ENCODE measurements at regions not wholly inside any gene's neighbourhood (a gene's known extent, or its start where the extent isn't known, plus 50 kb on each side); places are given as distances from the start of the nearest gene placed in this dataset.

DNA sequence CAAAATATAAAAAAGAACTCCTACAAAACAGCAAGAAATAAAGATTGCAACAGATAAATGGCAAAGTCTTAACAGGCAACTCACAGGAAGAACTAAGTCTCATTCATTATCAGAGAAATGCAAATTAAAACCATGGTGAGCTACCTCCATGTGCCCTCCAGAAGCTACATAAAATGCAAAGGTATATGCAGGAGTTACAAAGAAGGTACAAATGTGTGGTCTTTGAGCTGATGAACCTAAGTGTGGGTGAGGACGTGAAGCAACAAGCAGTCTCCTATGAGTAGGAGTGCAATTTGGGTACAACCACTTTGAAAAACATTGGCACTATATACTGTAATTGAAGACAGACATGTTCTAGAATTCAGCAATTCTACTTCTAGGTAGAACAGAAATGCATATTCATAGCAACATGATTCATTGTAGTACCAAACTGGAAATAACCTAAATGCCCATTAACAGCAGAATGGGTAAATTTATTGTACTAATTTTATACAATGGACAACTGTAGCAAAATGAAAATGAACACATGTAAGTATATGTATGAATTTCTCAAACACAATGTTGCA, 61.6 kb upstream of the KCNMA1 start:
- POLR2A ChIA-PET = no interaction called here
- no peak for DNase-seq
- Mint-ChIP-seq H3K4me1 (no peaks in the 10 kb centered on the region), H3K27ac (no peak overlapping the region), H3K9me3 (no peaks in the 10 kb centered on the region), H3K27me3 (peaks cover 26% of the 10 kb centered on the region), H3K36me3 (ENCODE audit: low read depth) (no peaks in the 10 kb centered on the region), H3K4me3 (no peak overlapping the region)
- CTCF ChIA-PET = interaction anchor here (0.7 to 1.8 kb wide), 2 partner anchors 13 to 18 kb away, joined by 3 to 6 read pairs; no protein-coding TSS in a partner anchor

DNA sequence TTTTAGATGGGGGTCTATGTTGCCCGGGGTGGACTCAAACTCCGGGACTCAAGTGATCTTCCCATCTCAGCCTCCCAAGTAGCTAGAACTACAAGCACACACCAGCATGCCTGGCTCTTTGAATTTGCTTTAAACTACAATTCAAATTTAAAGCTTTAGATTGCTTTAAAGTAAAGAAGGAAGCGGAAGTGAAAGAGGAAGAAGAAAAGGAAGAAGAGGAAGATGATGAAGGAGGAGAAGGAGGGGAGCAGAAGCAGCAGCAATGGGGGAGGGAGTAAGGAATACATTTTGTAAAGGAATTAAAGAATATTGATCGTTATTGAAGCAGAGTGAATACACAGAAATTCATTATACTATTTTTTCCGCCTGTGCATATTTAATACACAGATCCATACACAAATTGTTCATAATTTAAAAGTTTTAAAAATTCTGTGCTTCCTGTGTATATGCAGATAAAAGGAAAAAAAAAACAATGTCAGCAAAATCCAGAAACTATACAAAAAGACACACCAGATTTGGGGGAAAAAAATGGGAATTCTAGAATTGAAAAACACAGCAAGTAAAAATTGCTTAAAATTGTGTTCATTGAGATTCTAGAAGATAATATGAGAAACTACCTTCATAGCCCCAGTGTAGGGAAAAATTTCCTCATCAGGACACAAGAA, 60.8 kb upstream of the KCNMA1 start:
- Mint-ChIP-seq H3K9me3 (no peaks in the 10 kb centered on the region), H3K4me1 (no peaks in the 10 kb centered on the region), H3K27me3 (peaks cover 28% of the 10 kb centered on the region), H3K27ac (no peak overlapping the region), H3K36me3 (ENCODE audit: low read depth) (no peaks in the 10 kb centered on the region), H3K4me3 (no peak overlapping the region)
- no peak for DNase-seq
- ChIA-PET CTCF (interaction anchor here (0.7 to 1.8 kb wide), 2 partner anchors 13 to 19 kb away, joined by 3 to 6 read pairs; no protein-coding TSS in a partner anchor), POLR2A (no interaction called here)

DNA sequence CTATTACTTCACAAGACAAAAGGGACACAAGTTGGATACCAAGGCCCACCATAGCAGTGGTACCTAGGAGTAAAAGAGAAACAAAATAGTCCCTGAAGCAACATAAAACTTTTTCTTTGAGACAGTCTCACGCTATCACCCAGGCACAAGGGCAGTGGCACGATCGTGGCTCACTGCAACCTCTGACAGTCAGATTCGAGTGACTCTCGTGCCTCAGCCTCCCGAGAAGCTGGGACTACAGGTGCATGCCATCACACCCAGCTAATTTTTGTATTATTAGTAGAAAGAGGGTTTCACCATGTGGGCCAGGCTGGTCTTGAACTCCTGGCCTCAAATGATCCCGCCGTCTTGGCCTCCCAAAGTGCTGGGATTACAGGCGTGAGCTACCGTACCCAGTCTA, 59.0 kb upstream of the KCNMA1 start:
- Mint-ChIP-seq H3K4me1 (no peaks in the 10 kb centered on the region), H3K9me3 (no peaks in the 10 kb centered on the region), H3K27ac (no peak overlapping the region), H3K36me3 (ENCODE audit: low read depth) (no peaks in the 10 kb centered on the region), H3K4me3 (no peak overlapping the region), H3K27me3 (peaks cover 25% of the 10 kb centered on the region)
- ChIA-PET POLR2A (no interaction called here), CTCF (no interaction called here)
- DNase-seq = no peak

DNA sequence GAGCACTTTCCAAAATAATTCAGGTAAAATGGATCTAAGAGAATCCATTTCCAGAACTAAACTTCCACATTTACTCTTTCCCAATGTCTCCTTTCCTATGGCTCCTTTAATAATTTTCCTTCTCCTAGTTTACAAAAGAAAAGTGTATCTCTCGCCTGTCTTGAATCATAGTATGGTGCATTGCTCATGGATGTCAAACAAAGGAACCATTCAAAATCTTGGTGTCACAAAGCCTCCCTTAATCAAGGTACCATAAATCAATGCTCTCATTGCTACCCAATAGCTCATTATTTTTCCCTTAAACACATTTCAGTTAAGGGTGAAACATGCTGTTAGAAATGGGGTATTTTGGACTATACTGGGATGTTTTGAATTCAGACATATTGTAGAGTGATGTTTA, 57.6 kb upstream of the KCNMA1 start:
- Mint-ChIP-seq H3K4me3 (no peak overlapping the region), H3K27me3 (peaks cover 23% of the 10 kb centered on the region), H3K27ac (no peak overlapping the region), H3K36me3 (ENCODE audit: low read depth) (no peaks in the 10 kb centered on the region), H3K9me3 (no peaks in the 10 kb centered on the region), H3K4me1 (no peaks in the 10 kb centered on the region)
- DNase-seq = no peak
- ChIA-PET POLR2A (no interaction called here), CTCF (interaction anchor here (1.9 kb wide), 1 partner anchor 16 kb away, joined by 5 read pairs; no protein-coding TSS in a partner anchor)

DNA sequence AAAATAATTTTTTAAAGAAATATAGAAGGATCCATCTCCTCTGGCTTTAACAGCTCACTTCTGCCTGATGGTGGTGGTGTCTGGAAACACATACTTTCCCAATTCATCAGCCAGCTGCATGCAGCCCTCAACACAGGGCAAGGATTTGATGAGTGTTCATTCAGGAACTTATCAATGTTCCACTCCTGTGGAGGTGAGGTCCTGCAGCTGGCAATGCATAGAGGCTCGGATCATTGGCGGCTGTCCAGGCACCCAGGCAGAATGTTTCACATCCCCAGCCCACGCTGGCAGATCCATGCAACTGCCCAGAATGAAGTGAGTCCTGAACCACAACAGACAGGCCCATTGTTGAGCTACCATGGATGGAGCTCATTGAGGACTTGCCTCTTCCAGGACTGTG, 55.2 kb upstream of the KCNMA1 start:
- ChIA-PET CTCF (interaction anchor here (1.3 kb wide), 1 partner anchor 19 kb away, joined by 3 read pairs; no protein-coding TSS in a partner anchor), POLR2A (no interaction called here)
- no peaks in the 10 kb centered on the region for H3K9me3 Mint-ChIP-seq
- H3K27me3 Mint-ChIP-seq = peaks cover 24% of the 10 kb centered on the region
- H3K27ac Mint-ChIP-seq = no peak overlapping the region
- no peaks in the 10 kb centered on the region for H3K4me1 Mint-ChIP-seq
- H3K4me3 Mint-ChIP-seq = no peak overlapping the region
- no peaks in the 10 kb centered on the region for H3K36me3 Mint-ChIP-seq (ENCODE audit: low read depth)
- DNase-seq = no peak

DNA sequence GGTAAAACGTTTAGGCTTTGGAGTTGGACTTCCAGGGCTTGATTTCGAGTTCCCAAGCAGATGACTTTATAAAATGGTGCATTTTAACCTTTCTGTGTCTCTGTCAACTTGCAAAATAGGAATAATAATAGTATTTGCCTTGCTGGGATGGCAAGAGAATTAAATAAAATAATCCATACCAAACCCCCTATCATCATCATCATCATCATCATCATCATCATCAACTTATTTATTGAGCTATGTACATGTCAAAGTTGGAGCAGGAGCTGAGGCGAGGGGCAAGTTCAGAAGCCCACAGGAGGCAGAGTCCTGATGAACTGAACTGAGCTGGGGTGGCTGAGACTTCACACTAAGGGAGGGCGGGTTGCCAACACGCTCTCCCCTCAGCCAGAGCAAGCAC, 51.7 kb upstream of the KCNMA1 start:
- POLR2A ChIA-PET = no interaction called here

DNA sequence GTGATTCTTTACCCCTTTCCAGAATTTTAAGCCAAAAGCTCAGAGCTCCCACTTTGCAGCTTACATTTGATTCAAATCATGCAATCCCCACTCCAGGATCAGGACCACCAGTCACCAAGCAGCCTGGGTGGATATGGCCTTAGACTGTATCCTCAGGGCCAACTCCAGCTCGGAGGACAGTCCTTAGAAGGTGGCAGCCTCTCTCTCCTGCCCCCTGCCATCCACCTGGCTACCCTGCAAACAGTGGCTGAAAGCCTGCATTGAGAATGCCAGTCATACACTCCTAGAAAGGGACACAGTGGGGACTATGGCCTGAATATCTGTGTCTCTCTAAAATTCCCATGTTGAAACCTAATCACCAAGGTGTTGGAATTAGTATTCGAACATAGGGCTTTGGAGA, 50.0 kb upstream of the KCNMA1 start:
- CTCF ChIA-PET = no interaction called here

More for the DNA sequence above, 51.7 kb upstream of the KCNMA1 start:
- CTCF ChIA-PET = no interaction called here
- Mint-ChIP-seq H3K9me3 (no peaks in the 10 kb centered on the region), H3K4me1 (no peaks in the 10 kb centered on the region), H3K36me3 (ENCODE audit: low read depth) (no peaks in the 10 kb centered on the region), H3K4me3 (no peak overlapping the region), H3K27ac (no peak overlapping the region), H3K27me3 (peaks cover 12% of the 10 kb centered on the region)
- no peak for DNase-seq

More for the DNA sequence above, 50.0 kb upstream of the KCNMA1 start:
- Mint-ChIP-seq H3K27me3 (peaks cover 9% of the 10 kb centered on the region), H3K4me3 (no peak overlapping the region), H3K4me1 (no peaks in the 10 kb centered on the region), H3K36me3 (ENCODE audit: low read depth) (no peaks in the 10 kb centered on the region), H3K27ac (no peak overlapping the region), H3K9me3 (no peaks in the 10 kb centered on the region)
- no peak for DNase-seq
- POLR2A ChIA-PET = no interaction called here
